Choroid plexus epithelial cell (primary cell): ENCODE measurements at regions not wholly inside any gene's neighbourhood (a gene's known extent, or its start where the extent isn't known, plus 50 kb on each side); places are given as distances from the start of the nearest gene placed in this dataset.

Experiments used
- DNase-seq: peaks from one replicate; pipeline ENCODE4 v3.0.0-alpha.2; 2010; ENCODE audit warnings: low read depth
- H3K4me3 ChIP-seq: 2 replicates; pipeline ENCODE4 v1.5.1; 2011; ENCODE audit warnings: low read depth, mild to moderate bottlenecking, control low read depth, low read length, moderate library complexity
- TF ChIP-seq, protein P1 (sequence below): conservative IDR thresholded peaks from 2 replicates; pipeline ENCODE4 v1.5.1; 2011; ENCODE audit warnings: low read depth, mild to moderate bottlenecking, control low read depth, inconsistent platforms, low read length, moderate library complexity

DNA sequence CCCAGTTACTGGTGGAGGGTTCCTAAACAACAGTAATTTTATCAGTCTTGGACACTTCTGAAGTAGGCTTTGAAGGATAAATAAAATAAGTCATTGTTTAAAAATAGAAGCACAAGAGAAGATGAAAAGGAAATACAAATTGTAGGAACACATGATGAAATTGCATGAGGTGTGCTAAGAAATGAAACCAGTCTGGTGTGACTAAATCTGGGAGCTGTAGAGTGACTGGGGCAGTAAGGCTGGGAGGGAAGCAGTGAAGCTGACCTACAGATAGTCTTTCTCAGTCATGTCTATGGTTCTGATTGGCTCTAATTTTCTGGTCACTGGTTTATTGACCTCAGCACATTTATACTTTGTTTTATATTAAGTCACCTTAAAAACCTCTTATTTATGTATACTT, 139.1 kb downstream of the SLC17A6 start:
- TF ChIP-seq, protein P1, sequence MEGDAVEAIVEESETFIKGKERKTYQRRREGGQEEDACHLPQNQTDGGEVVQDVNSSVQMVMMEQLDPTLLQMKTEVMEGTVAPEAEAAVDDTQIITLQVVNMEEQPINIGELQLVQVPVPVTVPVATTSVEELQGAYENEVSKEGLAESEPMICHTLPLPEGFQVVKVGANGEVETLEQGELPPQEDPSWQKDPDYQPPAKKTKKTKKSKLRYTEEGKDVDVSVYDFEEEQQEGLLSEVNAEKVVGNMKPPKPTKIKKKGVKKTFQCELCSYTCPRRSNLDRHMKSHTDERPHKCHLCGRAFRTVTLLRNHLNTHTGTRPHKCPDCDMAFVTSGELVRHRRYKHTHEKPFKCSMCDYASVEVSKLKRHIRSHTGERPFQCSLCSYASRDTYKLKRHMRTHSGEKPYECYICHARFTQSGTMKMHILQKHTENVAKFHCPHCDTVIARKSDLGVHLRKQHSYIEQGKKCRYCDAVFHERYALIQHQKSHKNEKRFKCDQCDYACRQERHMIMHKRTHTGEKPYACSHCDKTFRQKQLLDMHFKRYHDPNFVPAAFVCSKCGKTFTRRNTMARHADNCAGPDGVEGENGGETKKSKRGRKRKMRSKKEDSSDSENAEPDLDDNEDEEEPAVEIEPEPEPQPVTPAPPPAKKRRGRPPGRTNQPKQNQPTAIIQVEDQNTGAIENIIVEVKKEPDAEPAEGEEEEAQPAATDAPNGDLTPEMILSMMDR, result no peak
- DNase-seq, result no peak
- H3K4me3 ChIP-seq, result no peak overlapping the region

DNA sequence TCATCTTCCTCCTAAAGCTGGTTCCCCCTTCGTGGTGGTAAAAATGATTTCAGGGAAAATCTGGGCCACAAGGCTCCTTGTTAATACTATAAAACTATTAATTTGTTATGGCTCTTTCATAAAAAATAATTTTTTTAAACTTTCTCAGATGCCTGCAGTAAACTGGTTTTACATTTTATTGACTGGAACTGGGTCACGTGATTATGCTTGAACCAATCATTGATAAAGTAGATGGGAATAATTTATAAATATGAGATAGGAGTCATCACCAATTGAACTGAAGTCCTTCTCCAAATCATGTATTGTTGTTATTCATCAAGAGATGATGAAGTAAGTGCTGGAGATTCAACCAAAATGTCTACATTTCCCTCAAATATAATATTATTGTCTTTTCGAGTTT, 138.4 kb downstream of the SLC17A6 start:
- DNase-seq, result no peak
- TF ChIP-seq, protein P1, result no peak
- H3K4me3 ChIP-seq, result no peak overlapping the region

DNA sequence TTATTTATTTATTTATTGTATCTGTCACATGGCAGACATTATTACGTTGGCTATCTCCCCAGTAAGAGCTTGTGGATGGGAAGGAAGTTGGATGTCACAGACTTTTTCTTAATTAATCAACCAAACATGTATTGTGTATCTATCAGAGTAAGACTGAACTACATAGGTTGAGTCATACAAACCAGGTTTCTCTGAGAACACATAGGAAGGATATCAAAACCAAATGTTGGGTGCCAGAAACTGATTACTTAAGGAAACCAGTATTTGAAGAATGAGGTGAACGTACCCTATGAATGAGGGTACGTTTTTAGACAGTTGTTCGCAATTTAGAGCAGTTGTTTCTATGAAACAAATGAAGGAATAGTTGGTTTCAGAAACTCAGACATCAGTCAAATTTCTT, 136.4 kb downstream of the SLC17A6 start:
- TF ChIP-seq, protein P1, result no peak

DNA sequence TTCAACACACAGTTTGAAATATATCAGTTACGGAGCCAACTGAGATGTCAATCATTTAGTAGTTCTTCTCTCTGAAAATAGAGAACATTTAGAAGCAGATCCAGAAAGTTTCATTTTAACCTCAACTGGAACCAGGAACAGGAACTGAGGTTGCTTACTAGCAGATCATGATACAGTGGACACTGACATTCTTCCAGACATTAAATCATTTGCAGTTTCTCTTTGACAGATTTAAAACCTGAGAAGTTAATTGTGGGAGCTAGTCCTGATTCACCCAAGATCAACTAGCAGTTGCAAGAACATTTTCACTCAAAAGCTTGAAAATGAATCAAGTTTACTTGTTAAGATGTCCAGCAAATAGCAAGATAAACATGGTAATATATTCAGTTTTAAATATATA, 135.4 kb downstream of the SLC17A6 start:
- TF ChIP-seq, protein P1, result no peak
- no peak for DNase-seq
- no peak overlapping the region for H3K4me3 ChIP-seq

More for the DNA sequence above, 136.4 kb downstream of the SLC17A6 start:
- no peak overlapping the region for H3K4me3 ChIP-seq
- no peak for DNase-seq

DNA sequence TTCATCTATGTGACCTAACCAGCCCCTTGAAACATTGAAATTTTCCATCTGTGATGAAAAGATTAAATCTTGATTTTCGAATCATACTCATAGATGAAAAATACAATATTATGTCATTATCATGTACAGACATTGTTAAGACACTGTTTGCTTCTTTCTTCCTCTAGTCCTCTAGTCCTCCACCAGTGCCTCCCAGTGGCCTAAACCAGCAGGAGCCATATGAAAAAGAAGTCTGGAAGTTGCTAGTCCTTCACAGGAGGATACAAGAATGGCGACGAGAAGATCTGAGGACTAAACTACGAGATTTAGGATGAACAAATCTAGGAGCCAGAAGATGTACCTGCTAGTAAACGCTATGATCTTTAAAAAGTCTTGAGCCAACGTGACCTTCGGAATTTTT, 134.1 kb downstream of the SLC17A6 start:
- no peak overlapping the region for H3K4me3 ChIP-seq
- TF ChIP-seq, protein P1, result peak; percentile 38
- peak; percentile 16 for DNase-seq

DNA sequence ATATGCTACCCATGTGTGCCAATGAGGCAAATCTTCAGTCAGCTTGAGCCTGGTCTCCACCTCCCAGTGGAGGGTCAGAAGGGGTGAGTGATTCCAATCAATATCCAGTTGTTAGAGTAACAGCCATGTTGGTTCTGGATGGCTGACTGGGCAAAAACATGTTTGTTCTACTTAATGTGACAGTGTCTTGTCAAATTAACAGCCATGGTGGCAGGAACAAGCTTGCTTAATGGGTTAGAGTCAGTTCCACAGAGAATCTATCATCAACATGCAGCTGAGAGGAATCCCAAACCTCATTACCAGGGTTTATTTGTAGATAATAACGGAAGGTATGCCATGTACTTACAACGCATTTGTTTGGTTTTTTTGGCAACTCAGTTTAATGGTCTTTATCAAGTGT, 133.2 kb downstream of the SLC17A6 start:
- TF ChIP-seq, protein P1, result no peak
- DNase-seq, result no peak
- H3K4me3 ChIP-seq, result no peak overlapping the region

DNA sequence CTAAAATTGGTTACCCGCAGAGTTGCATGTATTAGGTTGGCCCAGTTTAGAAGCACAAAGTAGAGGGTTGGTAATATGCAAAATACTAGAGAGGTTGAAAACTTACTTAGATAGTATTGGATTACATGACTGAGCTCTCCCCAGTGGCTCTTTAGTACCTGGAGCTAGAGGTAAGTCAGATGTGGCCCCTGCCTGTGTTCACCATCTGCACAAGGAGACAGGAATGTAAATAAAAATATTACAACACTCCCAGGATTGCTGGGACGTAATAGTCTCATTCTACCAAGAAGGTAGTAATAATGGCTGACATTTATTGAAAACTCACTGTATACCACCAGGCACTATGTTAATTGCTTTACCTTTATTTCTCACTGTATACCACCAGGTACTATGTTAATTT, 129.6 kb downstream of the SLC17A6 start:
- H3K4me3 ChIP-seq, result no peak overlapping the region
- no peak for DNase-seq
- TF ChIP-seq, protein P1, result no peak
